ENCODE measurements at regions not wholly inside any gene's neighbourhood (a gene's known extent, or its start where the extent isn't known, plus 50 kb on each side); places are given as distances from the start of the nearest gene placed in this dataset.

- ATAC-seq (no peak), DNase-seq (no peak)
- Mint-ChIP-seq H3K4me3 (no peak overlapping the region), H3K27ac (no peak overlapping the region), H3K4me1 (no peaks in the 10 kb centered on the region), H3K36me3 (no peaks in the 10 kb centered on the region), H3K27me3 (peaks cover 6 to 20% (median 13%) of the 10 kb centered on the region in 5 donors), H3K9me3 (peaks cover 0 to 5% (median 0%) of the 10 kb centered on the region in 11 donors)
- ChIA-PET CTCF (no interaction called here), POLR2A (no interaction called here)
- no peaks in the 10 kb centered on the region for H3K9me3 ChIP-seq (ENCODE audit: control insufficient read depth in 2 of 3, low read length in 3 of 3)
- no peaks in the 10 kb centered on the region for H3K36me3 ChIP-seq (ENCODE audit: control insufficient read depth in 2 of 3, insufficient read depth in 3 of 3, low read length in 3 of 3)
- no peaks in the 10 kb centered on the region for H3K4me1 ChIP-seq (ENCODE audit: control insufficient read depth in 2 of 2, insufficient read depth in 2 of 2, low read length in 2 of 2)
- no peak overlapping the region for H3K27ac ChIP-seq (ENCODE audit: low read depth, low read length)
- H3K4me3 ChIP-seq (ENCODE audit: low read length): no peak overlapping the region
- intact Hi-C loops (cut with micrococcal nuclease): no loop called here
- no peaks in the 10 kb centered on the region for H3K27me3 ChIP-seq (ENCODE audit: control insufficient read depth in 2 of 2, insufficient read depth in 2 of 2, low read length in 2 of 2)
Observed at GRCh38 chr5:103375350-103375749, 116.8 kb downstream of the MACIR start.

DNA sequence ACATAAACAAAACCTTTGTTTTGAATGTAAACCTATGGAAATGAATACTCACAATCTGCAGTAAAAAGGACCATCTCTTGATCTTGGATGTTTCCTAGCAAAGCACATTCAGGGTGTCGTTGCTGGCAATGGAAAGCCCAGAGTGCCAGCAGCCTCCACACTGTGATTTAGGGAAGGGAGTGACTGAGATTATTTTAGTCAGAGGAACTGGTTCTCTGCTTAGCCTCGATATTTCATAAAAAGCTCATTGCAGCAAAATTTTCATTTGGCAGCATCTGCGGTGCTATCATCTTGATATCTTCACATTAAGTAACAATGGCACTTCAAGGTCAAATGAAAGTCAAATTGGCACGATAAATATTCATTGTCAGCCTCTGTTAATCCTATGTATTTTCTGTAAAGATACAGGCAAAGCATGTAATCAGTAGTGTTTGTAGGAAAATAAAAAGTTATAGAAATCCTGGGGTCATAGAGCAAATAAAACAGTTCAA is 116.0 kb downstream of the MACIR start:
- Histone ChIP-seq H3K4me1 (ENCODE audit: control insufficient read depth in 2 of 2, insufficient read depth in 2 of 2, low read length in 2 of 2) (no peaks in the 10 kb centered on the region), H3K4me3 (ENCODE audit: low read length) (no peak overlapping the region), H3K27me3 (ENCODE audit: control insufficient read depth in 2 of 2, insufficient read depth in 2 of 2, low read length in 2 of 2) (no peaks in the 10 kb centered on the region), H3K27ac (ENCODE audit: low read depth, low read length) (no peak overlapping the region), H3K9me3 (ENCODE audit: control insufficient read depth in 2 of 3, low read length in 3 of 3) (no peaks in the 10 kb centered on the region), H3K36me3 (ENCODE audit: control insufficient read depth in 2 of 3, insufficient read depth in 3 of 3, low read length in 3 of 3) (no peaks in the 10 kb centered on the region)
- H3K27me3 Mint-ChIP-seq: peaks cover 4 to 16% (median 10%) of the 10 kb centered on the region in 5 donors
- peaks cover 0 to 3% (median 0%) of the 10 kb centered on the region in 11 donors for H3K9me3 Mint-ChIP-seq
- H3K4me1 Mint-ChIP-seq: no peaks in the 10 kb centered on the region
- no peak overlapping the region for H3K27ac Mint-ChIP-seq
- POLR2A ChIA-PET: no interaction called here
- no peak for ATAC-seq
- CTCF ChIA-PET: no interaction called here
- DNase-seq: no peak
- no peak overlapping the region for H3K4me3 Mint-ChIP-seq
- intact Hi-C loops (cut with micrococcal nuclease): no loop called here
- no peaks in the 10 kb centered on the region for H3K36me3 Mint-ChIP-seq

- DNase-seq: no peak
- ChIA-PET CTCF (no interaction called here), POLR2A (no interaction called here)
Observed at GRCh38 chr5:103373597-103374472, 115.3 kb downstream of the MACIR start.

DNA sequence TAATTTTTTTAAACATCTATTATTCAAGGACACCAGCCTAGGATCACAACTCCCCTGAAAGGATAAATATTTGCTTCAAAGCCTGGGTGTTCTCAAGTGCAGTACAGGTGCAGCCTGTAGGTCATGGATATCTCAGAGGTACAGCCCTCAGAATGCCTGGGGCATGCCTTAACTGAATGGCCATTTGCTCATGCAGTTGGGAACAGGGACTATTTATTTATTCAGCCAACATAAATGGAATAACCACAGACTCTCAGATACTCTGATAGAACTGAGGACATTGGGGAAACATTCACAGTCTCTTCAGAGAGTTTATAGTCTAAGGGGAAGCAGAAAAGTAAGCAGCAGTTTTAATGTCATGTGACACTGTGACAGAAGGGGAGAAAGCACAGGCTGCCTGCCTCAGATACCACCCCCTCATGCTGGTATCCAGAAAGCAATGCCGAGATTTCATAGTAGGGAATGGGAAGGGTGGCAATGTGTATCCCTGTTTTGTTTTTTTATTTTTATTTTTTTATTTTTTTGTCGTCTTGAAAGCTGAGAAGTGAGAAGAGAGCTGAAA is 112.6 kb downstream of the MACIR start:
- H3K36me3 ChIP-seq (ENCODE audit: control insufficient read depth in 2 of 3, insufficient read depth in 3 of 3, low read length in 3 of 3): no peaks in the 10 kb centered on the region
- H3K27me3 ChIP-seq (ENCODE audit: control insufficient read depth in 2 of 2, insufficient read depth in 2 of 2, low read length in 2 of 2): no peaks in the 10 kb centered on the region
- no peaks in the 10 kb centered on the region for H3K4me1 ChIP-seq (ENCODE audit: control insufficient read depth in 2 of 2, insufficient read depth in 2 of 2, low read length in 2 of 2)
- no peak overlapping the region for H3K4me3 ChIP-seq (ENCODE audit: low read length)
- ChIA-PET POLR2A (no interaction called here), CTCF (no interaction called here)
- DNase-seq: no peak
- Mint-ChIP-seq H3K36me3 (peaks cover 0 to 3% (median 0%) of the 10 kb centered on the region in 5 donors), H3K4me1 (no peaks in the 10 kb centered on the region), H3K4me3 (no peak overlapping the region), H3K27ac (no peak overlapping the region), H3K27me3 (peaks cover 2 to 21% (median 14%) of the 10 kb centered on the region in 5 donors), H3K9me3 (peaks cover 0 to 16% (median 5%) of the 10 kb centered on the region in 11 donors)
- intact Hi-C loops (cut with micrococcal nuclease): no loop called here
- no peaks in the 10 kb centered on the region for H3K9me3 ChIP-seq (ENCODE audit: control insufficient read depth in 2 of 3, low read length in 3 of 3)
- no peak for ATAC-seq
- H3K27ac ChIP-seq (ENCODE audit: low read depth, low read length): no peak overlapping the region

More at GRCh38 chr5:103373597-103374472, 115.3 kb downstream of the MACIR start:
- Mint-ChIP-seq H3K4me3 (no peak overlapping the region), H3K27me3 (peaks cover 5 to 20% (median 10%) of the 10 kb centered on the region in 5 donors), H3K27ac (no peak overlapping the region), H3K9me3 (peaks cover 0 to 6% (median under 1%) of the 10 kb centered on the region in 11 donors), H3K4me1 (no peaks in the 10 kb centered on the region), H3K36me3 (no peaks in the 10 kb centered on the region)
- intact Hi-C loops (cut with micrococcal nuclease): no loop called here
- ATAC-seq: no peak
- H3K4me3 ChIP-seq (ENCODE audit: low read length): no peak overlapping the region
- H3K4me1 ChIP-seq (ENCODE audit: control insufficient read depth in 2 of 2, insufficient read depth in 2 of 2, low read length in 2 of 2): no peaks in the 10 kb centered on the region
- no peaks in the 10 kb centered on the region for H3K36me3 ChIP-seq (ENCODE audit: control insufficient read depth in 2 of 3, insufficient read depth in 3 of 3, low read length in 3 of 3)
- H3K27me3 ChIP-seq (ENCODE audit: control insufficient read depth in 2 of 2, insufficient read depth in 2 of 2, low read length in 2 of 2): no peaks in the 10 kb centered on the region
- H3K9me3 ChIP-seq (ENCODE audit: control insufficient read depth in 2 of 3, low read length in 3 of 3): no peaks in the 10 kb centered on the region
- no peak overlapping the region for H3K27ac ChIP-seq (ENCODE audit: low read depth, low read length)

DNA sequence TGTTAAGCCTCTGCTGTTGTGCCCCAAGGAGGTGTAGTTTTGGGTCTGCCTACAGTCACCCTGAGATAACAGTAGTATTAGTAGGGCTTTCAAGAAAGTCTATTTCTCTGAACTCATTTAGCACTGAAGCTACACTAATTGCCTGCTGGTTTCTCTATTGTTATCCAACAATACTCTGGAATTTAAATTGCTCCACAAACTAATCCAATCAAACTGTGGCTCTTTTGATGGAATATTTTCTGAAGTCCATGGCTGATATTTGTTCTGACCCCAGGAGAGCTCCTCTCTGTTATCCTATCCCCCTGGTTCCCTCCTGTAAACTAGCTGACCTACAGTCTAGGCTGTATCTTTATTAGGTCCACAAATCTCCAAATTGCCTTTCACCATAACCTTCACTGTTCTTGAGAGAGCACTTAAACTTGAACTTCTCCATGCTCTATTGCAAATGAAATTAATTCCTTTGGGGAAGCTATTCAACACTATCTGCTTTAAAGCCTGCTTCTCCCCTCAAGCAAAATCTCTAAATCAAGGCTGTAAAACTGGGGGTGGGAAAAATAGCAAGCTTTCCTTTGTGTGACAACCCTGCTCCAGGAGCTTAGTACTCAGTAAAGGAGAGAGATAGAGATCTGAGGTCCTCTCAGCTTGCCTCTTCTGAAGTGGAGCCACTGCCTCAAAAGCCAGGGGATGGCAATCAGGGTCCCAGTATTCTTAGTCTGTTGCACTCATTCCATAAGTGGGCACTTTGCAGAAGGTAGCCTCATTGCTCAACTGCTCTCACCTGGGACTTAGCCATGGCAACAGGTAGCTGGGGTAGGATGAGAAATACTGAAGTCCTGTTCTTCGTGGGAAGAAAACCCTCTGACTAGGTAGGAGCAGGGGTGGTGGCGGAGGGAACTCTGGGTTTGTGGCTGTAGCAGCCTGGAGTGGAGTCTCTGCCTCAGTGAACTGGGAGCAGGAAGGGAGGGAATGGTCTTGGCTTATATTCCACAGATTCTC is 110.9 kb downstream of the MACIR start:
- ChIA-PET POLR2A (no interaction called here), CTCF (no interaction called here)
- peaks cover 0 to 16% (median 5%) of the 10 kb centered on the region in 11 donors for H3K9me3 Mint-ChIP-seq
- peaks cover 2 to 21% (median 13%) of the 10 kb centered on the region in 5 donors for H3K27me3 Mint-ChIP-seq
- Histone ChIP-seq H3K27ac (ENCODE audit: low read depth, low read length) (no peak overlapping the region), H3K9me3 (ENCODE audit: control insufficient read depth in 2 of 3, low read length in 3 of 3) (no peaks in the 10 kb centered on the region), H3K27me3 (ENCODE audit: control insufficient read depth in 2 of 2, insufficient read depth in 2 of 2, low read length in 2 of 2) (no peaks in the 10 kb centered on the region), H3K36me3 (ENCODE audit: control insufficient read depth in 2 of 3, insufficient read depth in 3 of 3, low read length in 3 of 3) (no peaks in the 10 kb centered on the region), H3K4me3 (ENCODE audit: low read length) (no peak overlapping the region), H3K4me1 (ENCODE audit: control insufficient read depth in 2 of 2, insufficient read depth in 2 of 2, low read length in 2 of 2) (no peaks in the 10 kb centered on the region)
- no peak overlapping the region for H3K27ac Mint-ChIP-seq
- intact Hi-C loops (cut with micrococcal nuclease): no loop called here
- H3K4me3 Mint-ChIP-seq: no peak overlapping the region
- H3K4me1 Mint-ChIP-seq: no peaks in the 10 kb centered on the region
- ATAC-seq (no peak), DNase-seq (no peak)
- H3K36me3 Mint-ChIP-seq: peaks cover 0 to 3% (median 0%) of the 10 kb centered on the region in 5 donors

- no peak overlapping the region for H3K4me3 ChIP-seq (ENCODE audit: low read length)
- no peak overlapping the region for H3K27ac ChIP-seq (ENCODE audit: low read depth, low read length)
- no peaks in the 10 kb centered on the region for H3K9me3 ChIP-seq (ENCODE audit: control insufficient read depth in 2 of 3, low read length in 3 of 3)
- Mint-ChIP-seq H3K4me3 (no peak overlapping the region), H3K27me3 (peaks cover 2 to 18% (median 11%) of the 10 kb centered on the region in 5 donors), H3K9me3 (peaks cover 0 to 16% (median 5%) of the 10 kb centered on the region in 11 donors), H3K36me3 (peaks cover 0 to 3% (median 0%) of the 10 kb centered on the region in 5 donors), H3K4me1 (no peaks in the 10 kb centered on the region), H3K27ac (no peak overlapping the region)
- H3K4me1 ChIP-seq (ENCODE audit: control insufficient read depth in 2 of 2, insufficient read depth in 2 of 2, low read length in 2 of 2): no peaks in the 10 kb centered on the region
- no peaks in the 10 kb centered on the region for H3K27me3 ChIP-seq (ENCODE audit: control insufficient read depth in 2 of 2, insufficient read depth in 2 of 2, low read length in 2 of 2)
- ATAC-seq: no peak
- no peak for DNase-seq
- intact Hi-C loops (cut with micrococcal nuclease): no loop called here
- ChIA-PET POLR2A (no interaction called here), CTCF (no interaction called here)
- no peaks in the 10 kb centered on the region for H3K36me3 ChIP-seq (ENCODE audit: control insufficient read depth in 2 of 3, insufficient read depth in 3 of 3, low read length in 3 of 3)
Observed at GRCh38 chr5:103367702-103368101, 109.1 kb downstream of the MACIR start.

Data from naive thymus-derived CD4-positive, alpha-beta T cell (primary cell).